GM18505 (cell line): ENCODE measurements at regions not wholly inside any gene's neighbourhood (a gene's known extent, or its start where the extent isn't known, plus 50 kb on each side); places are given as distances from the start of the nearest gene placed in this dataset.
"Not testable (repeated sequence)": the region's sequence is repeated elsewhere in the genome, so short reads cannot be mapped to it uniquely, and the experiment has no call there.

Experiments used
- ATAC-seq: cut with Tn5 transposase; IDR thresholded peaks from one replicate; pipeline ENCODE4 v1.9.1; 2021; ENCODE audit not compliant: unreplicated experiment
- POLR2A ChIP-seq: IDR thresholded peaks from 4 replicates; pipeline ENCODE4 v1.6.1; 2011; ENCODE audit warnings: borderline replicate concordance; ENCODE audit not compliant: insufficient read depth, insufficient read length; ENCODE audit errors: extremely low read depth

GRCh38 chr3:177692304-177692975, 495.2 kb upstream of the TBL1XR1 start:
- TF ChIP-seq POLR2A = no peak
- no peak for ATAC-seq

GRCh38 chr3:177693616-177694264, 496.5 kb upstream of the TBL1XR1 start:
- no peak for ATAC-seq
- TF ChIP-seq POLR2A = no peak

DNA sequence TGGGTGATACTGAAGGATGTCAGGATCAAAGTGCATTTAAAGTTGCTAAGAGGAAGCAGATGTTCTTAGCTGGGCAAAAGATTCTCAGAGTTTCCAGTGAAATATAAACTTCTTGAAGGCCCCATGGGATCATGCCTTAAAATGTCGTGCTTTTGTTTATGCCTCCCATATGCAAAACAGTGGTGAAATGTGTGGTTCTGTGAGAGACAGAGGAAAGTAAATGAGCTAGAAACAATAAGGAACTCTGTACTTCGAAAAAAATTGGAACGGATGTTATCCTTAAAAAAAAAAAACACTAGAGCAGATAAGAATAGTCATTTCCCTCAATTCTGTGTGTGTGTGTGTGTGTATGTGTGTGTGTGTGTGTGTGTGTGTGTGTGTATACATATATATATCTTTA, 497.0 kb upstream of the TBL1XR1 start:
- no peak for ATAC-seq
- TF ChIP-seq POLR2A = no peak

DNA sequence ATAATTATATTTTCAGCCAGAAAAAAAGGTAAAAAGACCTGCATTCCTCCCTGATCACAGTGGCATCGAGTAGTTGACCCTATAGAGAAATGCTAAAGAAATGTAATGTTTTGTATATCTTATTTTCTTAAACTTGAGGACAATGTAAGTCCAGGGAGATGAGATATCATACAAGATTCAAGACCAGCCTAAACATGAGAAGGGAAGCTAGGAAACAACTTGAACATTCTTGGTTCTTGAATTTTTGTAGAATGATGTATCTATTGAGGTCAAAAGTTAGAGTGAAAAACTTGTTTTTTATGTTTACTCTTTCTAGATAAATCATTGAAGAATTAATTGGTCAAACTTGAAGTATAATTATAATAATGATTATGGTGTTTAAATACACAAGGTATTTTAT, 497.7 kb upstream of the TBL1XR1 start:
- TF ChIP-seq POLR2A = no peak
- ATAC-seq = no peak

DNA sequence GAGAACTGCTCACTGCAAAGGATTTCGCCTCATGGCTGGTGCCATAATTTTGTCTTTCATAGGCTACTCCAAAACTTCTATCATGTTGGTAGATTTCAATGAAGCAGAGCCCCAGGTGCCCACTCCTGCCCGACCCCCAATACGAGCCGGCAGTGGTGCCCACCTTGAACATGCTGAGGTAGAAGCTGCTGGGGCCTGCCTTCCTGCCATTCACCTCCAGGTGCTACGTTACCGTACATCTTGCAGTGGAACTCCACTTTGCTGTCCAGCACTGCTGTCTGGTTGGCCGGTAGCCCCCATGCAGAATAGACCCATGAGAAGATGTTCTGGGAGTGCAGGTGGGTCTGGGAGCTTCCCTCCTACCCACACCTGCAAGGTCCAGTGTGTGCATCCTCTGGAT, 502.8 kb upstream of the TBL1XR1 start:
- TF ChIP-seq POLR2A = no peak
- ATAC-seq = no peak

- TF ChIP-seq POLR2A = no peak
- no peak for ATAC-seq
These were observed 506.5 kb upstream of the TBL1XR1 start for GRCh38 chr3:177703788-177704187.

DNA sequence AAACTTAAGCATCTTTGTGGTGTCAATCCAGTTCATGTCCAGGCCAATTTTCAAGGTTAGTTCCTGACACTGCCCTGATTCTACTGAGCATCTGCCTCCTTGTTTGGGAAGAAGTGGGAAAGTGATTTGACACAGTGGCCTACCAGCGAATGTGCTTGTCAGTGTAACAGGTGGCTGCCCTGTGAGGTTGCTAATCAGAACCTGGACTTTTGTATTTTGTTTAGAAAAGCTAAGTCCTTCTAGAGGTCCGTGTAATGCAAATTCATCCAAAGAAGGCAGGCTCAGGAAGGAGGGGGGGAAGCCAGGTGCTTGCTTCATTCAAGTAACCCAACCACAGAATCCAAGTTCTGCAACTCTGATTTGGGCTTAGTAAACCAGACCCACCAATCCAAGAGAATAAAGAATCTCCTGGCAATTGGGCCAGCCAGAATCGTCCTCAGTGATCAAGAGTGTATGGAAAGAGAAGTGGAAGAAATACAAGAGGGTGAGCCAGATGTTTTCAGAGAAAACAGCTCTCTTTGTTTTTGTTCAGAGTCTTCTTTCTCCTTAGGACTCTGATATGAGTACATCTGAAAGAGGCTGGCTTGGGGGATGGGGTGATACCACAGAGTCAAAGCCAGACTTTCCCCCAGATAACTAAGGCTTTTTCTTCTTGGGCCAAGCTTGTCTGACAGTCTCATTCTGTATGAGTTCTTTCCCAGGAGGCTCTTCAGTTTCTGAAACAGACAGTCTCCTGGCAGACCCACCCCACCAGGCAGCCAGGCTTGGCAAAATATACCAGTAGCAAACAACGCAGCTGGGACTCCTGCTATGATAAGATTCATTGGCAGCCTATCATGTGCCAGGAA, 508.9 kb upstream of the TBL1XR1 start:
- no peak for ATAC-seq
- TF ChIP-seq POLR2A = no peak

GRCh38 chr3:177709470-177709869, 512.2 kb upstream of the TBL1XR1 start:
- not testable (repeated sequence) for ATAC-seq

GRCh38 chr3:177710506-177710905, 513.2 kb upstream of the TBL1XR1 start:
- no peak for TF ChIP-seq POLR2A

DNA sequence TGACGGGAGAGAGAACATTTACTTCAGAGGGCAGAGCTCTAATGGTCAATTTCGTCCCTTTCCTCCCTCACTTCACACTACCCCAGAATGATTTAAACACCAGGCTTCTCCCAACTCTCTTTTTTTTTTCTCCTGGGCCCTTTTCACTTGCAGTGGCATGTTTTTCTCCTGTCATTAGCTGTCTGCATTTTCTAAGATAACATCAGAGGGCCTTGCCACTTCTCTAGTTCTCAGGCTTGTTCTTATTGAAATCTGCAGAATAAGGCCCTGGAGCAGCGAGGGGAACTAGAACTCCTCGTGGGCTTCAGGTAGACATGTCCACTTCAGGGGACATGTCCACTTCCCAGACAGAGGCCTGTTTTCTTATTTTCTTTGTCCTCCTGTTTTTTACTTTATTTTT, 514.4 kb upstream of the TBL1XR1 start:
- no peak for ATAC-seq
- TF ChIP-seq POLR2A = no peak

More at GRCh38 chr3:177710506-177710905, 513.2 kb upstream of the TBL1XR1 start:
- ATAC-seq = no peak

- no peak for TF ChIP-seq POLR2A
- no peak for ATAC-seq
These were observed 516.9 kb upstream of the TBL1XR1 start for GRCh38 chr3:177713928-177714900.

- ATAC-seq = no peak
- TF ChIP-seq POLR2A = no peak
These were observed 517.7 kb upstream of the TBL1XR1 start for GRCh38 chr3:177714945-177715344.

DNA sequence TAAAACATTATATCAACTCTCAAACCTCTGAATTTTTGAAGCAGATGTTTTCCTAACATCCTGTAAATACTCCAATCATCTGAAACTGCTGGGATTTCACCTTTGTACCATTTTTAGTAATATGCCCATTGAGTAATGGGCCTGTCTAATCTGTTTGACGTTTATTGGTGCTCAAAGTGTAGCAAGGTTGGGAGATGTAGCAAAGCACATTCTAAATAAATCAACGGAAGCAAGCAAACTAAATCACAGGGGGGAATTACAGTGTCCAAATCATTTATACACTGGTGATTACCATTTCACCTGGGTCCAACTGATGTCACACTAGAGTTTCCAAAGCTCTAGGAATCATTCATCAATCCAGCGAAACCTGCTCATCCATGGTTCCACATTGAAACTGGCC, 518.7 kb upstream of the TBL1XR1 start:
- ATAC-seq = no peak
- no peak for TF ChIP-seq POLR2A

GRCh38 chr3:177720927-177721326, 523.6 kb upstream of the TBL1XR1 start:
- not testable (repeated sequence) for ATAC-seq
